ENCODE measurements at regions not wholly inside any gene's neighbourhood (a gene's known extent, or its start where the extent isn't known, plus 50 kb on each side); places are given as distances from the start of the nearest gene placed in this dataset.

DNA sequence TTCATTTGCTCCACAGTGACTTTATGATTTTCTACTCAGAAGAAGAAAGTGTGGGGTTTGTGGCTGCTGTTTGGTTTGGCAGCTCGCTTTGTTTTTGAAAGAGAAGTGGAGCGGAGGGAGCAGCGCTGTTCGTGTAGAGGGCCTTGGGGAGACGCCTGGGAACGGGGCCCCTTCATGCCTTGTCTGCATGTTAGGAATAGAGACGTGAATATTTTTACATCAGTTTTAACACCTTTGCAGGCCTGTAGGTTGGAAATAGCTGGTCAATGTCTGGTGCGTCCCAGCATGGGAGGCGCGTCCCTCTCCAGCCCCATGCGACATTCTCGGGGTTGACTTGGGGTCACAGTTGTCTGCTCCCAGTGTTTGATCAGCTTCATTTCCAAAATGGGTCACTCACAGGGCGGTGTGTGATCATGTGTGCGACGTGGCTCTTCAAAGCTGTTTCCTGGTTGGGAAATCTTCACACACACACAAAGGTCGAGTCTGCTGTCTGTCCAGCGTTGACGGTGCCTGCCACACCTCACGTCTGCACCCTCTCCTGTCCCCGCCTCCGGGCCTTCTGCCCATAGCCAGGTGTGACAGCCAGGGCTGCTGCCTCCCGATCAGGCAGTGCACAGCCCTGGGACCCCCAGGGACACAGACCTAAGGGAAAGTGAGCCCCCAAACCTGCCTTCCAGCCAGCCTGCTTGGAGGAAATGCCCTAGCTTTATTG is 149.2 kb downstream of the PSMG1 start:
- intact Hi-C loops (cut with DNase I; ENCODE audit: low total_unique reads), result no loop called here

GRCh38 chr21:39029900-39030884 is 153.1 kb downstream of the PSMG1 start:
- Histone ChIP-seq H3K4me1 (peaks cover 0 to 23% (median 4%) of the 10 kb centered on the region in 6 donors), H3K9me3 (peaks cover 0 to 20% (median 13%) of the 10 kb centered on the region in 8 donors), H3K36me3 (no peaks in the 10 kb centered on the region), H3K4me3 (no peak overlapping the region), H3K27ac (peak overlapping the region in 3 of 8 donors; percentile 9 to 28 (median 20)), H3K27me3 (replicated peaks in 1 of 7) (peaks cover 0 to 4% (median 0%) of the 10 kb centered on the region in 7 donors)
- no peak for DNase-seq
- intact Hi-C loops (cut with DNase I; ENCODE audit: low total_unique reads), result no loop called here
- TF ChIP-seq POLR2AphosphoS5 (IDR thresholded peaks at IDR 0.05) (no peak), POLR2A (IDR thresholded peaks at IDR 0.05) (no peak)
- TF ChIP-seq, protein P1, sequence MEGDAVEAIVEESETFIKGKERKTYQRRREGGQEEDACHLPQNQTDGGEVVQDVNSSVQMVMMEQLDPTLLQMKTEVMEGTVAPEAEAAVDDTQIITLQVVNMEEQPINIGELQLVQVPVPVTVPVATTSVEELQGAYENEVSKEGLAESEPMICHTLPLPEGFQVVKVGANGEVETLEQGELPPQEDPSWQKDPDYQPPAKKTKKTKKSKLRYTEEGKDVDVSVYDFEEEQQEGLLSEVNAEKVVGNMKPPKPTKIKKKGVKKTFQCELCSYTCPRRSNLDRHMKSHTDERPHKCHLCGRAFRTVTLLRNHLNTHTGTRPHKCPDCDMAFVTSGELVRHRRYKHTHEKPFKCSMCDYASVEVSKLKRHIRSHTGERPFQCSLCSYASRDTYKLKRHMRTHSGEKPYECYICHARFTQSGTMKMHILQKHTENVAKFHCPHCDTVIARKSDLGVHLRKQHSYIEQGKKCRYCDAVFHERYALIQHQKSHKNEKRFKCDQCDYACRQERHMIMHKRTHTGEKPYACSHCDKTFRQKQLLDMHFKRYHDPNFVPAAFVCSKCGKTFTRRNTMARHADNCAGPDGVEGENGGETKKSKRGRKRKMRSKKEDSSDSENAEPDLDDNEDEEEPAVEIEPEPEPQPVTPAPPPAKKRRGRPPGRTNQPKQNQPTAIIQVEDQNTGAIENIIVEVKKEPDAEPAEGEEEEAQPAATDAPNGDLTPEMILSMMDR (IDR thresholded peaks at IDR 0.05 in 8 of 11, conservative IDR thresholded peaks at IDR 0.05 in 3 of 11), result no peak
- 71 to 88% (median 82%) methylated on average over 13 to 14 of the region's 14 CpGs for WGBS, 5 donors

More for the DNA sequence above, 149.2 kb downstream of the PSMG1 start:
- no peaks in the 10 kb centered on the region for H3K9me3 ChIP-seq
- peaks cover 0 to 23% (median 5%) of the 10 kb centered on the region in 6 donors for H3K4me1 ChIP-seq
- 54 to 72% (median 70%) methylated on average over 18 to 22 of the region's 22 CpGs for WGBS, 5 donors
- H3K27ac ChIP-seq, result no peak overlapping the region
- no peak overlapping the region for H3K4me3 ChIP-seq
- DNase-seq, result no peak
- no peaks in the 10 kb centered on the region for H3K36me3 ChIP-seq
- H3K27me3 ChIP-seq (replicated peaks in 1 of 7), result peaks cover 0 to 4% (median 0%) of the 10 kb centered on the region in 7 donors
- no peak for TF ChIP-seq POLR2AphosphoS5 (IDR thresholded peaks at IDR 0.05)

GRCh38 chr21:39029086-39029755 is 154.0 kb downstream of the PSMG1 start:
- Histone ChIP-seq H3K27ac (peak overlapping the region in 2 of 8 donors; percentile 9 to 20), H3K4me3 (no peak overlapping the region), H3K36me3 (no peaks in the 10 kb centered on the region), H3K9me3 (peaks cover 0 to 26% (median 16%) of the 10 kb centered on the region in 8 donors), H3K4me1 (peaks cover 0 to 21% (median 4%) of the 10 kb centered on the region in 6 donors), H3K27me3 (replicated peaks in 1 of 7) (peaks cover 0 to 3% (median 0%) of the 10 kb centered on the region in 7 donors)
- DNase-seq, result no peak
- intact Hi-C loops (cut with DNase I; ENCODE audit: low total_unique reads), result no loop called here
- TF ChIP-seq, protein P1 (IDR thresholded peaks at IDR 0.05 in 8 of 11, conservative IDR thresholded peaks at IDR 0.05 in 3 of 11), result no peak
- TF ChIP-seq POLR2A (IDR thresholded peaks at IDR 0.05) (no peak), POLR2AphosphoS5 (IDR thresholded peaks at IDR 0.05) (no peak)
- 67 to 74% (median 71%) methylated on average over 7 of the region's 7 CpGs for WGBS, 5 donors

DNA sequence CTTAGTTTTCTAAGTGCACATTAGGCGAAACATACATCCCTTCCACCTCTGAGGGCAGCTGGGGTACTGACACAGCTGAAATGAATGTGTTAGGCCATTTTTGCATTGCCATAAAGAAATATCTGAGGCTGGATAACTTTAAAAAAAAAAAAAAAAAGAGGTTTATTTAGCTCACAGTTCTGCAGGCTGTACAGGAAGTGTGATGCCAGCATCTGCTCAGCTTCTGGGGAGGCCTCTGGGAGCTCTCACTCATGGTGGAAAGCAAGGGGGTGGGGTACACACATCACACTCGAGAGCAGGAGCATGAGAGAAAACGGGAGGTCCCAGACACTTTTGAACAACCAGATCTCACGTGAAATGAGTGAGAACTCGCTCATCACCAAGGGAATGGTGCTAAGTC is 158.1 kb downstream of the PSMG1 start:
- H3K4me1 ChIP-seq, result peaks cover 11 to 49% (median 33%) of the 10 kb centered on the region in 6 donors
- H3K36me3 ChIP-seq, result no peaks in the 10 kb centered on the region
- 81 to 95% (median 90%) methylated on average over 5 of the region's 5 CpGs for WGBS, 5 donors
- peaks cover 0 to 20% (median 0%) of the 10 kb centered on the region in 7 donors for H3K27me3 ChIP-seq (replicated peaks in 1 of 7)
- TF ChIP-seq POLR2A (IDR thresholded peaks at IDR 0.05) (no peak), POLR2AphosphoS5 (IDR thresholded peaks at IDR 0.05) (no peak)
- TF ChIP-seq, protein P1 (IDR thresholded peaks at IDR 0.05 in 8 of 11, conservative IDR thresholded peaks at IDR 0.05 in 3 of 11), result no peak
- H3K9me3 ChIP-seq, result peaks cover 0 to 26% (median 16%) of the 10 kb centered on the region in 8 donors
- DNase-seq, result no peak
- intact Hi-C loops (cut with DNase I; ENCODE audit: low total_unique reads), result no loop called here
- H3K4me3 ChIP-seq, result no peak overlapping the region
- peak overlapping the region in 1 of 8 donors; percentile 83 for H3K27ac ChIP-seq
